Left ventricle myocardium superior (tissue), 1 donor: ENCODE measurements at regions not wholly inside any gene's neighbourhood (a gene's known extent, or its start where the extent isn't known, plus 50 kb on each side); places are given as distances from the start of the nearest gene placed in this dataset.
"Not testable (repeated sequence)": the region's sequence is repeated elsewhere in the genome, so short reads cannot be mapped to it uniquely, and the experiment has no call there.

Source experiments
- ATAC-seq: fragments of 200-7000 bp; cut with Tn5 transposase; one replicate; pipeline ENCODE4 v1.9.1; 2020; ENCODE audit warnings: mild to moderate bottlenecking, moderate library complexity
- DNase-seq: peaks from one replicate; pipeline ENCODE4 v3.0.0-alpha.2; 2020
- intact Hi-C: fragments of 100-400 bp; cut with micrococcal nuclease; formaldehyde crosslinking; loops from one replicate; pipeline ENCODE4 v1.11.0; 2022
- donor health status: DM: no; HTN: yes; CAD: no; lungs with severe emphysema.

DNA sequence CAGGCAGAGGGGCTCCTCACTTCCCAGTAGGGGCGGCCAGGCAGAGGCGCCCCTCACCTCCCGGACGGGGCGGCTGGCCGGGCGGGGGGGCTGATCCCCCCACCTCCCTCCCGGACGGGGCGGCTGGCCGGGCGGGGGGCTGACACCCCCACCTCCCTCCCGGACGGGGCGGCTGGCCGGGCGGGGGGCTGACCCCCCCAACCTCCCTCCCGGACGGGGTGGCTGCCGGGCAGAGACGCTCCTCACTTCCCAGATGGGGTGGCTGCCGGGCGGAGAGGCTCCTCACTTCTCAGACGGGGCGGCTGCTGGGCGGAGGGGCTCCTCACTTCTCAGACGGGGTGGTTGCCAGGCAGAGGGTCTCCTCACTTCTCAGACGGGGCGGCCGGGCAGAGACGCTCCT lies 80.0 kb upstream of the PNPT1 start:
- ATAC-seq, DNase-seq: not testable (repeated sequence)
- intact Hi-C loops = loop anchor here (10.0 kb wide), 1 partner anchor 191 kb away; no protein-coding TSS in a partner anchor

DNA sequence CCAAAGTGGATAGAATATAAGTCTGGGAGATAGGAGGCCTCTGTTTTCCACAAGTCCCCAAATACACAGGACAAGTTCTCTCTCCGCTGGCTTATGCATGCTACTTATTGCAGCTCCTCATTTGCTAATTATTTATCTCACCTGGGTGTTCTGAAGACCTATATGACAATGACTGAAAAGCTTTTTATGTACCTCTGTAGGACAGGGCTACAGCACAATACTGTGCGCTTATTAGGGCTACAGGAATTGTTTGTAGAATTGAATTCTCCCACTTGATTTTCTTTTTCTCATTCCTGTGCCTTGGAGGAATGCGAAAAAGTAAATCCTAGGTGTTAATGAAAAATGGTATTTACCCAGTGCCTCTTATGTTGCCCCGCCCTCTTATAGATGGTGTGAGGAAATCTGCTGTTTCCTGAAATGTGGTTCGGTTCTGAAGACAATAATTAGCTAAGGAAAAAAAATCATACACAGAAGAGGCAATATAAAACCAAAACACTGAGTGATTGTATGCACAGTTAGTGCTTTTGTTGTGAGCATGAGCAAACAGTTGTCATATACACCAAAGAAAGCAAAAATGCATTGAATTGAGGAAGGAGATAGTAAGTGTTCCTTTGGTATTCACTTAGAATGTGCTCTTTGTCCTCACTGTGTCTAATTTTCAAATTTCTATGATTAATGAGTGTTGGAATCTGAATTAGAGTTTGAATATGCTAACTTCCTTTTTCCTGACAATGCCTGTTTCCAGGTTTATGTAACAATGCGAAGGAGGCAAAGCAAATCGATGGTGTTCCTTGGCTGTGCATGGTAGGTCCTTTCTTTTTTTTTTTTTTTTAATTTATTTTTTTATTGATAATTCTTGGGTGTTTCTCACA lies 78.7 kb upstream of the PNPT1 start:
- no peak for DNase-seq
- intact Hi-C loops = loop anchor here (10.0 kb wide), 1 partner anchor 192 kb away; no protein-coding TSS in a partner anchor
- ATAC-seq = no peak

DNA sequence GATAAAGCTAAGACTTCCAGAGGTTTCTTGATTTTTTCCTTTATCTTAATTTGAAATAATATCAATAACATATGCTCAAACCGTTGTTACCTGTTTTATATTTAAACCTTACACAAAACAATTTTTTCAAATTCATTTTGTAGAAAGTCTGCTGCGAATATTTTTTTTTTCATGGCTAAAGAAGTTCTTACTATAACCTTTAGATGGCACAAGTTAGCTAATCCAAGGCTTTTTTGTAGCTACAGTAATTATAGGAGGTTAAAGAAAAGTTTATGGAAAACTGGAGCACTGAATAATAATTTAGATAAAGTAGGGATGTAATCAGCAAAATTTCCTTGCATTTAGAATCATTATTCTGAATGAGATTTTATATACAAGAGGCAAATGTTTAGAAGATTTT lies 78.0 kb upstream of the PNPT1 start:
- ATAC-seq = no peak
- intact Hi-C loops = loop anchor here (10.0 kb wide), 1 partner anchor 193 kb away; no protein-coding TSS in a partner anchor

DNA sequence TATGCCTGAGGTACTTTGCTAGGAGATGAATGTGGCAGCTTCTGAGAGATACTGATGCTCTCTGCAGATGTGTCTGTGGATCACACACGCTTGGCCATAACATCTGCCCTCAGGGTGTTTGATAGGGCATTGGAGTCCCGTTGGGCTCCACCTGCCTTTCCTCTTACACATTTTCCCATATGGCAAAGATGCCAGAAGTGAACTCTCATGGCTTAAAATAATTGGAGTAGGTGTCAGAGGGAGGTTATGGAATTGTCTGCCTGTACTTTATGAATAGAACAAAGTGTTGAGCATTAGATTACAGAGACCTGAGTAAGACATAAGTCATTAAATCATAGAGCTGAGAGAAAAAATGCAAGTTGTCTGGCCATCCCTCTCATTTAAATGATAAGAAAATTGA lies 75.3 kb upstream of the PNPT1 start:
- intact Hi-C loops = no loop called here
- no peak for DNase-seq
- no peak for ATAC-seq

More for the DNA sequence above, 78.0 kb upstream of the PNPT1 start:
- DNase-seq = no peak

DNA sequence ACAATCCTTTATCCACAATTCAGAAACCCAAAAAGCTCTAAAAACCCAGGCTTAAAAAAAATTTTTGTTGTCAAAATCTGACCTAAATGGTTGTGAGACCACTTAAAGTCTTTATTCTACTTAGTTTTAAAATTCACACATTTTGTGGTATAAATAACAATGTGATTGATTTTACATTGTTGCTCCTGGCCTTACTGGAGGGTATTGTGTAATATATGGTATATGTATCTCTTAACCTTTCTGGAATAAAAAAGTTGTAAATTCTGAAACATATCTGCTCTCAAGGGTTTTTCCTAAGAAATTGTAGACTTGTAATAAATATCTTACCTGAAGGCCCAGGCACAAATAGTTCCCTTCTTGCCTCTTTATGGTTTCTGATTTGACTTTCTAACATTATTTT lies 73.3 kb upstream of the PNPT1 start:
- DNase-seq = no peak
- intact Hi-C loops = no loop called here
- ATAC-seq = no peak

DNA sequence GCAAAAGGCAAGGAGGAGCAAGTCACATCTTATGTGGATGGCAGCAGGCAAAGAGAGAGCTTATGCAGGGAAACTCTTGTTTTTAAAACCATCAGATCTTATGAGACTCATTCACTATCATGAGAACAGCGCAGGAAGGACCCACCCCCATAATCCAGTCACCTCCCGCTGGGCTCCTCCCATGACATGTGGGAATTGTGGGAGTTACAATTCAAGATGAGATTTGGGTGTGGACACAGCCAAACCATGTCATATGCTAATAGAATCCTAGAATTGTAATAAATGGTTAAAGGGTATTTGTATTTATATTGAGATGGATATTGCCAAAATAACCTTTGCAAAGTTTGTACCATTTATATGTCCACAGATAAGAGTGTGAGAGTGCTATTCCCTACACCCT lies 72.1 kb upstream of the PNPT1 start:
- intact Hi-C loops, DNase-seq, ATAC-seq: not testable (repeated sequence)

DNA sequence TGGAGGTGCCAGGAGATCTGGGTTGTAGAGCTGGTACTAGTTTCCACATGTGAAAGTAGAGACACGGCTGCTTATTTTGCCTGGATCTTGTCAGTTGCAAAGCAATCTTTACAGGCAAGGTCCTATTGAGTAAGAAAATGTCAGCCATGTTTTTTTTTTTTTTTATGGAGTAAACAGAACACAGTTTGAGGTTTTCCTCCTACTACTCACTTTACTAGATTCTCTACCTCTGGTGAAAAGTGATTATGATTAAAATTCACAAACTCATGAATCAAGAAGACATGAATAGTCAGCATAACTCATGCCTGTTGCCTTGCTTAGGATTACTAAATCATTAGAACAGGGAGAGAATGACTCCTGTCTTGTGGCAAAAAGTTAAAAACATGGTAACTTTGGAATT lies 70.1 kb upstream of the PNPT1 start:
- intact Hi-C loops = no loop called here

DNA sequence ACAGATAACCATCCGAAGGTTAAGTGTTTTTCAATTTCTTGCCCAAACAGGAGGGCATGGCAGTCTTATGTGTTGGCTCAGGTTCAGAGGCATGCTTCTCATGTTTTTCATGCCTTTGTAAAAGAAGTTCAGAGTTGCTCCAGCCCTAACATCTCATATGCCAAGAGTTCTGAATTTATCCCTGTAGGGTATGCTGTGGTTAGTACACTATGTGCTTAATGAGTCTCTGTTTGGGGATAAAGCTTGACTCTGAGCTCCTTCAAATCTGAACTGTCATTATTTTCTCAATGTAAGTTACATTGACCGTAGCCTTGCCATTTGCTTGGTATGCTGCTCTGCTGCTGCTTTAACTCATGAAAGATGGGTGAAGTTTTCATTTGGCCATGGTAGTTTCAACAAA lies 67.9 kb upstream of the PNPT1 start:
- DNase-seq (no peak), ATAC-seq (peak; percentile 24)
- intact Hi-C loops = no loop called here

More for the DNA sequence above, 70.1 kb upstream of the PNPT1 start:
- DNase-seq = no peak
- ATAC-seq = no peak

DNA sequence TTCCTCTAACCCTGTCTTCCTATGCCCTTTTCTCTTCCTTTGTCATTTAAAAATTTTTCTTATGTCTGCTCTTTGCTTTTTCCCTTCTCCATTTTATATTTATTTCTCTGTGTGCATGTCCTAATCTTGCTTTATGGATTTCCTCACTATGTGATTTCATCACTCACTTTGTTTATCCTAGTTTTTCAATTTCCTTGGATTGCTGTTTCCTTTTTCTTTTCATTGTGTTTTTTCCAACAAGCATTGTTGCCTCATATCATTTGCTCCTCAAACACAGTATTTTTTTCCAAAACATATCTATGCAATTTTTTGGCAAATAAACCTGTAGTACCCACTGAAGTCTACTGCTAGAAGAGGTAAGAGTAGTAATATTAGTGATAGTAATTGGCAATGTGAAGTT lies 67.4 kb upstream of the PNPT1 start:
- no peak for ATAC-seq
- intact Hi-C loops = no loop called here
- DNase-seq = no peak

DNA sequence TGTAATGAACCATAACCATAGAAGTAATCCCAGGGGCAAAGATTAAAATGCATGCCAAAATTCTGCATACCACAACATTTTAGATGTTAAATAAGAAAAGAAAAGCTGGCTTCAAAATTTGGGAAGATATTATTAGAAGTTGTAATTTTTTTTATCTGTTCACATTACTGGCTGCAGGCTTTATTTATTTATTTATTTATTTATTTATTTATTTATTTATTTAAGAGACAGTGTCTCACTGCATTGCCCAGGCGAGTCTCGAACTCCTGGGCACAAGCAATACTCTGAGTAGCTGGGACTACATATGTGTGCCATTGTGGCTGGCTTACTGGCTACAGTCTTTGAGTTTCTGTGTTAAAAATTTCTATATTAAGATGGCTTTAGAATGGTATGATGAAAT lies 66.5 kb upstream of the PNPT1 start:
- DNase-seq (no peak), ATAC-seq (no peak)
- intact Hi-C loops = no loop called here

DNA sequence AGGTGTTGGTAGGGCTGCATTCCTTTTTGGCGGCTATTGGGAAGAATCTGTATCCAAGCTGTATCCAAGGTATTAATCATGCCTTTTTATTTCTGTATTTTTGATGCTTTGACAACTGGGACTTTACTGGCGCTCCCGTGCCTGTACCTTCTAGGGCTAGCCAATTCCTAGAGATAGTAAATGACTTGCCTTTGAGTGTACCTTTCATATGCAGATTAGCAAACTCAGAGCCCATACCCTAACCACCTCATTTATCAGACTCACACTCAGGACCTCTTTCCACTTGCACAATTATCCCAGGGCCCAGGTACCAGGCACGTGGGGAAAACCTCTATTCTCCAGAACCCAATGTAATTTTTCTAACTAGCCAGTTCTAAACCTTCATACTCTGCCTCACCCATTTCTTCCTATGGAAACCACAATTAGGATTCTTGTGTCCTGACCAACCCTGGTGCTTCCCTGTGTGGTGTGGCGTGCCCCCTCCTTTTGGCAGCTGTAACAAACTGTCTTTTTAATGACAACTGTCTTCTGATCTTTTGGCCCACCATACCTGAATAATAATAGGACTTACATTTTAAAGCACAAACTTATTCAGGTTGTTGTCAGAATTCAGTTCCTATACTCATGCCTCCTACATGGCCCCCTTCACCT lies 65.8 kb upstream of the PNPT1 start:
- intact Hi-C loops = no loop called here
- no peak for DNase-seq
- ATAC-seq = no peak

DNA sequence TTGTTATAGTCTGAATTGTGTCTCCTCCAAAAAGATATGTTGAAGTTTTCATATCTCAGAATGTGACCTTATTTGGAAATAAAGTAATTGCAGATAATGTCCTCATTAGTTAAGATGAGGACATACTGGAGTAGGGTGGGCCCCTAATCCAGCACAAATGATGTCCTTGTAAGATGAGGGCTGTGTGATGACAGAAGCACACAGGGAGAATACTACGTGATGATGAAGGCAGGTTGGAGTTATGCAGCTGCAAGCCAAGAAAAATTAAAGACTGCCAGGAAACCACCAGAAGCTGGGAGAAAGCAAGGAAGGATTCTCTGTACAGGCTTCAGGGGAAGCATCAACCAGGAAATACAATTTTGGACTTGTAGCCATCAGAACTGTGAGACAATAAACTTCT lies 58.3 kb upstream of the PNPT1 start:
- peak; percentile 15 for ATAC-seq
- no peak for DNase-seq
- intact Hi-C loops = no loop called here

DNA sequence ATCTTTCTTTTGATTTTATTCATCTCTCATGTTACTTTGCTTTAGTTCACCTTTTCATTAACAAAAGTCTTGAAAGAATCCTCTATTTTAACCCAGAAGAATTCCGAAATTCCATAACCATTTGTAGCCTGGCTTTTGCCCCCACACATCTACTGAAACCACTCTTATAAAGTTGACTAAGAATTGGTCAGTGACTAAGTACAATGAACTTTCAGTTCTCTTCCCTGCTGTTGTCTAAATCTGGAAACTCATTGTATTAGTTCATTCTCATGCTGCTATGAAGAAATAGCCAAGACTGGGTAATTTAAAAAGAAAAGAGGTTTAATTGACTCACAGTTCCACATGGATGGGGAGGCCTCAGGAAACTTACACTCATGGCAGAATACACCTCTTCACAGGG lies 49.9 kb upstream of the PNPT1 start:
- ATAC-seq = no peak
- intact Hi-C loops = no loop called here
- no peak for DNase-seq
